Stimulated activated CD8-positive, alpha-beta memory T cell treated with anti-CD3 and anti-CD28 coated beads, Interleukin-15, amount 100 ng/mL, for 24 hours (primary cell): ENCODE measurements at regions not wholly inside any gene's neighbourhood (a gene's known extent, or its start where the extent isn't known, plus 50 kb on each side); places are given as distances from the start of the nearest gene placed in this dataset.

ENCODE experiments used
- DNase-seq: peaks from one replicate; pipeline ENCODE4 v3.0.0-alpha.2; 2020; ENCODE audit warnings: low read depth

DNA sequence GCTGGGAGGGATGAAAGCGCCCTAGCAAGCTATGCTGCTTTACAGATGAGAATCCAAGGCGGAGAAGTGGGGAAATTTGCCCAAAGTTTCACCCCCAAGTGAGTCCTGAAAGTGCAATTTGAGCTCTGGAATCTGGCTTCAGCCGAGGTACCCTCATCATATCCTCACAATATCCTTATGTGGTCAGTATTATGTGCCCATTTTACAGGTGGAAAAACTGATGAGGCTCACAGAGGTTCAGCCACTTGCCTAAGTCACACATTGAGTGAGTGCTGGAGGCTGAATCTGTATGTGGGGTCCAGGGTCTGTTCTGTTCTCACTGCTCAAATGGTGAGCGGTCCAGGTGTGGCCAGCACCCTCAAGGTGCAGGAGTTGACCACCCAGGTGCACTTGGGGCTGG lies 85.3 kb downstream of the MATN1 start:
- DNase-seq, result no peak

DNA sequence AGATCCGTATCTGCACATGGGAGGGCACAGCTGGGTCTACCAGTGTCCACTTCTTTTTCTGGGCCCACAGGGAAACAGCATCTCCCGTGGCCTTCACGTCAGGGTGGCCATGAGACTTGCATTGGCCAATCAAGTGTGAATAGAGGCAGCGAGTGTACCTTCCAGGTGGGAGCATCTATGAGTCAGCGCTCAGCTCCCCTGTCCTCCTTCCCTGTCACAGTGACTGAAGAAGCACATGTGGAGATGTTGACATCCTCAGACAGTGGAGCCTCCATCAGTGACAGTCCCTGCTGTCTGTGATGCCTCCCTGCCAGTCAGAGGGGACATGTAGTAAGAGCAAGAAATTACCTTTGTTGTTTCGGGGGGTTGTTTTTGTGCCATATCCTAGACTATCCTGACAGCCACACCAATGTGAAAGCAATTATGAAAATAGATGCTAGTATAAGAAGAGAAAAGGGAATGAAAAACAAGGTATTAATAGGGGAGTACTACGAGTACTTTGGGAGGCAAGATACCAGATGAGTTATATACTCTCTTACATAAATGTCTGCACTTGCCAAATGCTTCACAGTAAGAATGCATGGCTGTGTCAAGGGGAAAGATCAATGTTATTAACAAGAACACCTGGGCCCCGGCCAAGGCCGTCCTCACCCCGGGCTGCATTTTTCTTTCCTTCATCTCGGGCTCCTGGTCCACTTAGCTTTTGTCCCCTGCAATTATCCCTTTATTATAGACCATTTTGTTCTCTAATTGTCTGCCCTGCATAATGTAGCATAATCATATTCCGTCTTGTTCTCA lies 86.0 kb downstream of the MATN1 start:
- DNase-seq, result no peak

DNA sequence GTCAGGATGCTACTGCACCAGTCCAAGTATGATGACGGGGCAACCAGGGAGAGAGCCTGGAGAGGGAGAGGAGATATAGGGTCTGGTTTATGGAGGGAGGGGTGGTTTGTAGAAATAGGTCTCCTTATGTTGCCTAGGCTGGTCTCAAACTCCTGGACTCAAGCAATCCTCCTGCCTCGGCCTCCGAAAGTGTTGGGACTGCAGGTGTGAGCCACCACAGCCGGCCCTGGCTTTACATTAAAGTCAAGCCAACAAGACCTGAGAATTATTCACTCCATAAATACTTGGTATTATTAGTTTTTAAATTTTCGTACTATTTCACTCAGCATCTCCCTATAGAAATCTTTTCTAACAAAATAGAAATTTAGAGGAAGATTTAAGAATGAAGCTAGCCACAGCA lies 86.8 kb downstream of the MATN1 start:
- no peak for DNase-seq

DNA sequence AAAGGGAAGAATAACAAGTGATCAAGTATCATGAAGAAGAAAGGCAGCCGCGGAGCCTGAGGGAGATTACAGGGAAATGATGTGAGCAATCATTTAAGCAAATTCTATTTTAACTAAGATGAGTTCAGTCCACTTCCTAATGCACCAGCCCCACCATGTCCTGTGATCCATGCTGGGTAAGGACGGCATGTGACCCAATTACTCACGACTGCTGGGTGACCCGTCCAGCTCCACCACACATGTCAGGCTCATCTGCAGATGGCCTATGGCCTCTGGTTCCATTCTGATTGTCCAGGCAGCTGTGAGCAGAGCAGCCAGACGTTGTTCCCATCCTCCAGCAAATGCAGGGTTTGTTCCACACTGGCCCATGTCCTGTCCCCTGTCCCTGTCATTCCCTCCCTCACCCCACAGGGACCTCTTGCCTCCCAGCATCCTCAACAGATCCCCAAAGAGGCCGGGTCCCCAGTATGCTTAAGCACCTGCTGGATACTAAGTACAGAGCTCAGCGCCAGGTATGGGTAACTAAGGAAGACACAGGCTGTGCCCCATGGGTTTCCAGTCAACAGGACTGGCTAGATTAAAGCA lies 87.9 kb downstream of the MATN1 start:
- no peak for DNase-seq

DNA sequence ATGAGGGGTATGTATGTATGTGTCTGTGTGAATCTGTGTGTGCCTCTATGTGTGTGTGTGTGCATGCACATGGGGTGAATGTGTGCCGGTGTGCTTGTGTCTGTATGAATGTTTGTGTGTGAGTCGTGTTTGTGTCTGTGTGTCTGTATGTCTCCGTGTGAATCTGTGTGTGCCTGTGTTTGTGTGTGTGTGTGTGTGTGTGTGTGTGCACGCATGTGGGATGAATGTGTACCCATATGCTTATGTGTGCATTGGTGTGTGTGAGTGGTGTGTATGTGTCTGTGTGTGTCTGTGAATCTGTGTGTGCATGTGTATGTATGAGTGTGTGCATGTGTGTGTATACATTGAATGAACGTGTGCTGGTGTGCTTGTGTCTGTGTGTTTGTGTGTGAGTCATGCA lies 88.9 kb downstream of the MATN1 start:
- no peak for DNase-seq

DNA sequence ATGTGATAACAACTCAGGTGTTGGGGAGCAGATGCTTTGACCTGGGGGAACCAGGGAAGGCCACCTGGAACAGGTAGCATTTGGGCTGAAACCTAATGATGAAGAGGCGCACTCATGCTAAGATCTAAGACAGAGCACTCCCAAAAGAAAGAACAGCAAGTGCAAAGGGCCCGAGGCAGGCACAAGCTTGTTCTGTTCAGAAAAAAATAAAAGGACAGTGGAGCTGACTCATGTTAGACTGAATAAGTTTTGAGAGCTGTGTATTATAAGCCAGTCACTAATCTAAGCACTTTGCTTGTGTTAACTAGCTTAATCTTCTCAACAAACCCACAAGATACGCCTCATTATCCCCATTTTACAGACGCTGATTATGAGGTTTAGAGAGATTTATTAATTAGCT lies 90.1 kb downstream of the MATN1 start:
- DNase-seq, result no peak

DNA sequence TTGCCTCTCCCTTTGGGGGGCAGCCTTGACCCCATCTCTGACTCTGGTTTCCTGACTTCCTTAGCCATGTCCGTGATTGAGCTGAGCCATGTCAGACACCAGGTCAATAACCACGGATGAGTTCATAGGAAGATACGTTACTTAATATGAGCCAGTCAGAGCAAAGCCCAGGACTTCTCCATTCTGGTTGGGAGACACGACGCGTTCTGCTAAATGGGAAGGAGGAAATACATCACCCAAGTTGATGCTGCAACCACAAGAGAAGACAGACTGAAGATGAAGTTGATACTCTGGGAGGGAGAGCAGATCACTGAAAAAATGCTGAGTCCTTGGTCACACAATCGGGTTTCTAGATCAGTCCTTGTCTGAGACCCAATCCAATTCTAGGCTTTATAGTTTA lies 90.9 kb downstream of the MATN1 start:
- no peak for DNase-seq

DNA sequence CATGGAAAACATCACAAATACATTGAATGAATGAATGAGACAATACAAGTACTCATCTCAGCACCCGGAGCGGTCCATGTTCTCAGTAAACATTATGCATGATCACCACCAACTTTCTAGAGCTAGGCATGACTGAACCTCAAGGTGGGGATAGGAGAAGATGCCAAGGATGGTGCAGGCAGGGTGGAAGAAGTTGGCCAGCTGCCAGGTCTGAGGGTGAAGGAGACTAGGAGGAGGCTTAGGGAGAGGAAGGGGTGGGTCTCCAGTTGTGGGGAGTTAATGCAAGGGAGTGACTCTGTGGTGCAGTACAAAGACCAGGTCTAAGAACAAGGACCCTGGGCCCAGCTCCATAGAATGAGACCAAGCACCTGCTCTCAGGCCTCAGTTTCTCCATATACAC lies 91.7 kb downstream of the MATN1 start:
- no peak for DNase-seq

DNA sequence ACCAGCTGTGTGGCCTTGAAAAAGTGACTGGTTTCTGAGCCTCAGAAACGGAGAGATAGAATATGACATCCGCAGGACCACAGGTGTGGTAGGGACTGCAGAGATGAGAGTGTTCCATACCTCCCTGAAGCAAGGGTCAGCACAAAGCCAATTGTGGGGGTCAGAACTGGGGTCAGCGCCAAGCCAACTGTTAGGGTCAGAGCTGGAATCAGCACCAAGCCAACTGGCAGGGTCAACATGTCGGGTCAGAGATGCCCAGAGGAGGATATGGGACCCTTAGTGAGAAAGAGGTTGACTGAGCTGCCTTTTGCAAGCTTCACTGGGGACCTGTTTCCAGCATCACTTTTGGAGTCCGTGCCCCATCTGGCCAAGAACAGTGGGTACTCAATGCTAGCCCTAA lies 93.9 kb downstream of the MATN1 start:
- DNase-seq, result no peak

DNA sequence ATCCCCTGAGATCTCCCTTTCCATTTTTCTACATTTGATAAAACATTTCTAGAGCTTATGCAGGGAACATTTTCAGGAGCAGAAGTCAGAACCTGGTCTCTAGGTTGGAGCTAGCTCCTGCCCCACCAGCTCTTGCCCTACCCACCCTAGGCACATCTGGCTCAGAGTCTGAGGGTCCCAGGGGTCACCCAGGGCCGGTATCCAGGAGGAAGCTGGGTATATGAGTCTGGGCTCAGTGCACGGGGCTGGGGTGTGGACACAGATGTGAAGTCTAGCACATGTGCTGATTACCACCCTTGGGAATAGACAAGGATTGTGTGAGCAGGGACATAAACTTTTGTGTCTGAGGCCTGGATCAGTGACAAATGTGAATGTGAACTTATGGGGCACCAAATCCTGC lies 95.4 kb downstream of the MATN1 start:
- no peak for DNase-seq

DNA sequence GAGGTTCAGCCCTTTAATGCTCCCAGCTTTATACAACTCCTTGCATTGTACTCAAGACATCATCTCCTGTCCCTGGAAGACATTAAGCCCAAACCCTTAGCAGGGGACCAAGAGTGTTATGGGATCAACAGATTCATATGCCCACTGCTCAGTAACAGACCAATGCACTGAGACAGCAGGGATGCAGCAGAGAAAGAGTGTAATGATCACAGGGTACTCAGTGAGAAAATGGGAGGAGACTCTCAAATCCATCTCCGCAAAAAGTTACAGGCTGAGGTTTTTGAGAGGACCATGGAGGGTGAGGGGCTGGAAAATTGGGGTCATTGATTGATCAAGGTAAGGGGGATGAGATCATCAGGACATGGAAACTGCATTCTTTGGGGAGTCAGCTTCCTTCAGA lies 96.2 kb downstream of the MATN1 start:
- no peak for DNase-seq

DNA sequence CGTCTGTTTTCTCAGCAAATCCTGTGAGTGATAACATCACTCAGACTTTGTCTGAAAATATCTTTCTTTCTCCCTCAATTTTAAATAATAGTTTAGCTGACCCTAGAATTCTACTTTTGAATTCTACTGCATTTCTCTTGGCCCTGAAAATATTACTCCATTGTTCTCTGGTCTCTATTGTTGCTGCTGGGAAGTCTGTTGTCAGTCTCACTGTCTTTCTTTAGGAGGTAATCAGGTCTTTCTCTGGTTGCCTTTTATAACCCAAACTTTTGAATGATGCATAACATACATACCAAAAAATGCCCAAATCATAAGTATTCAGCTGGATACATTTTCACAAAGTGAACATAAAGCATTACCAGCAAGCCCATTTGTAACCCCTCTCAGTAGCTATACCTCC lies 100.0 kb downstream of the MATN1 start:
- no peak for DNase-seq

DNA sequence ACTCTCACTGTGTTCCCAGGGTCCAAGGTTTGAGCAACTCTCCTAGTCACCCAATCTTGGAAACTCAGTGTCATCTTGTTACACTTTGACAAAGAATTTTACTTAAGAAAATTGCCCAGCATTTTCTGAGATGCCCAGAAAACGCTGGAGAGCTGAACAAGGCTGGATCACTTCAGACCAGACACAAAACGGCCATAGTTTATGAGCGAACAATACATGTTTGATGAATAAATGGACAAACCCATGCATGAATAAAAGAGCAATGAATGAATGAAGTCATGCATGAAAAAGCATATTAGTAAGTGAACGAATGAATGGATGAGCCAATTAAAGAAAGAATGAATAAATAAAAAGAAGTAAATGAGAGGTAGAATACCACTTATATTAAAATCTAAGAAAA lies 103.8 kb downstream of the MATN1 start:
- no peak for DNase-seq

DNA sequence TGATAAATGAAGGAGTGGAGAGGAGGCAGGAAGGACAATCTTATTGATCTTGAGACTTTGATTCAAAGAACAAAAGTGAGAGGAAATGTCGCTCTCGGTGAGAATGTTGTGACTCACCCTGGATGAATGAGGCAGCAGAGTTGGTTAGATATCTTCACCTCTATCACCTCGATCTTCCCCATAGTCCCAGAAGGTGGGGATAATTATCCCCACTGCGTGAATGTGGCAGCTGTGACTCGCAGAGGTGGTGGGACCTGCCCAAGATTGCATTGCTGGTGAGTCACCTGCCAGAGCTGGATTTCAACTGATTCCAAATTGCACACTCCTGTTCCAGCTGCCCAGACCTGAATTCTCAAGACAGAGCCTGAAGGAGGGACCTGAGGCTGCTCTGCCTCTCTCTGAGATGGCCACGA lies 105.0 kb downstream of the MATN1 start:
- no peak for DNase-seq

DNA sequence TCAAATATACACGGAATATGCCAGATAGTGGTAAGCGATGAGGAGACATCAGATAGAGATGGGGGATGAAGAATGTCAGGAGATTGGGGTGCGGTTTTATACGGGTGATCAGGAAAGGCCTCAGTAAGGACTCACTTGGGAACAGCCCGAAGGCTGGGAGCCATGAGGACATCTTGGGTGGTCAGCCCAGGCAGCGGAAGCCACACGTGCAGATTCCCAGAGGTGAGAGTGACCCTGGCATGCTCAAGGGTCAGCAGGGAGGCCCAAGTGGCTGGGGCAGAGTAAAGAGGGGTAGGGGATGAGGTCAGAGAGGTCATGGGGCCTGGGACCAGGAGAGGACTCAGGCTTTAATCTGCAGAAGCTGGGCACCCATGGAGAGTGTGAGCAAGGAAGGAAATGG lies 106.6 kb downstream of the MATN1 start:
- no peak for DNase-seq

DNA sequence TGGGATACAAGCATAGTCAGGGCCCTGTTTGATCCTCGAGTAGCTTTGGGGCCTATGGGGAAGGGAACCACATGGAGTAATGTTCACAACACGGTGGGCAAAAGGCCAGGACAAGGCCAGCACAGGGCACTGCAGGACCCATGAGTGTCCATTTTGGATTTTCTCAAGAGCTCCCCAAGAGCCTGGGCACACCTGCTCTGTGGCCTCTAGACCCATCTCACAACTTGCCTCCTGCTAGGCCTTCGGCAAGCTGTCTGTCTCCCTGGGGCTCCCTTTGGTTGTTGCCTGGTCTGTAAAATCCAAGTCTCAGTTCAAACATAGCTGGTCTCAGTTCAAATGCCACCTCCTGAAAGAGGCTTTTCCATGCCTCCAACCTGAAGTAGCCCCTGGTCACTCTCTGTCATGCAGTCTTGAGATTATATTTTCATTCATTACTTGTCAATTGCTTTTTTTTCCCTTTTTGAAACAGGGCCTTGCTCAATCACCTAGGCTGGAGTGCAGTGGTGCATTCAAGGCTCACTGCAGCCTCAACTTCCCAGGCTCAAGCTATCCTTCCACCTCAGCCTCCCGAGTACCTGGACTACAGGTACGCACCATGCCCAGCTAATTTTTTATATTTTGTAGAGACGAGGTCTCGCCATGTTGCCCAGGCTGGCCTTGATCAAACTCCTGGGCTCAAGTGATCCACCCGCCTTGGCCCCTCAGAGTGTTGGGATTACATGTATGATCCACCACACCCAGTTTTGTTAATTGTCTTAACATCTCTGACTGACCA lies 107.4 kb downstream of the MATN1 start:
- no peak for DNase-seq

DNA sequence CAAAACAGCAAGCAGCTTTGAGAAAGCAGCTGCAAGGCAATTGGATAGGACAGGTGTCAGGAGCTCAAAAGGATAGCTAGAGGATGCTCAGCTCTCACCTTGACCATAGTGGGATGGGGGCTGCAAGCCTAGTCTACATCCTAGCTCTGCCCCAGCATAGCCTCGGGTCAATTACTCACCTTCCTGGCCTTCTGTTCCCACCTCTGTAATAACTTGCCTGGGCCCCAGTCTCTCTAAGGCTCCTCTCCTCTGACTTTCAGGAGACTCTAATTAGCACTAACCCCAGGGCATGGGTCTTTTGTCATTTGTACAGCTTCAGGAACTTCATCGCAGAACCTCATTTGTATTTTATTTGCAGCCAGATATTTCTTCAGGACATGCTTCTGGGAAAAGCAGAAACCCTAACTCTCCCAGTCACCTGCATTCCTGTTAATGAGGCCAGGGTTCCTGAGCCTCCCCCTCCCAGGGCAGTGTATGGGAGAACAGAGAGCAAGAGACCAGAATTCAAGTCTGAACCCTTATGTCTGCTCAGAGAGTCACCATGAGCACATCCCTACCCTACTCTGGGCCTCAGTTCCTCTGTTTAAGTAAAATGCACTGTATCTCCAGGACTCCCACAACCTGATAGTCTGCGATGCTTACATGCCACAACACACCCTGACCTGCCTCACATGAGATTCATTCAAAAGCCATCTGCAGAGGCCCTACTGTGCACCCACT lies 108.1 kb downstream of the MATN1 start:
- no peak for DNase-seq

DNA sequence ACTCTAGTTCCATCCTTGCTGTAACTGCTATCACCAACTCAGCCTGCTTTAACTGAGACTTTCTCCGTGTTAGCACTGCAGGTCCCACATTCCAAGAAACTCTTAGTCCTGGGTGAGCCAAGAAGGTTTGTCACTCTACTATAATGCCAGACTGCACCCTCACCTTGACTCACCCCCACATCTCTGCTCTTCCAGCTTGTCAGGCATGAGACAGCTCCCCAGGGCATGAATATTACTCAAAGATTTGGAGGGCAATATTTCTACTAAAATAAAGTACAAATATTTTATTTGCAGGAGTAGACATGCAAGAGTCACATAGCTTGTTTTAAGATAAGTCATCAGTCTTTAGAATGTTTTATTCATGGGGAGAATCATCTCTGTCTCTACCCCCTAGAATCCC lies 110.2 kb downstream of the MATN1 start:
- DNase-seq, result no peak

DNA sequence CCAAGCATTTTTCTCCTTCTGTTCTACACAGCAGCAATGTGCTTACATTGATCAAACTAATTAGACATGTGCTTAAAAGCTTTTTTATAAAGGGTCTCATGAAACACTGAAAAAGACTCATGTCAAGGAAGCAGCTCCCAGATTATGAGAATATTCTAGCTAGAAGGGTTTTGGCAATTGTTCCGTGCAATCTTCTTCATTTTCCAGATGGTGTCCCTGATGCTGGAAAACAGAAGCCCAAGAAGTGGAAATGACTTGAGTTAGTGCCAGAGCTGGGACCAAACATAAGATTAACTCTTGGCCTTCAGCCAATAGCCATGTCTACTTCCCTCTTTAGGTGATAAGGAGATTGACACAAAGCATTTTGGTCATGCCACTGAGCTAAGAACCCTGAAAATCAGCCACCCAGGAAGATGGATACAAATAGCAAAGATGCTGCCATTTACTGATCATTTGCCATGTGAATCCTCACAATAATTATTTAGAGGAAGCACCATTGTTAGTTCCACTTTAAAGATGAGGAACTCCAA lies 110.8 kb downstream of the MATN1 start:
- no peak for DNase-seq

DNA sequence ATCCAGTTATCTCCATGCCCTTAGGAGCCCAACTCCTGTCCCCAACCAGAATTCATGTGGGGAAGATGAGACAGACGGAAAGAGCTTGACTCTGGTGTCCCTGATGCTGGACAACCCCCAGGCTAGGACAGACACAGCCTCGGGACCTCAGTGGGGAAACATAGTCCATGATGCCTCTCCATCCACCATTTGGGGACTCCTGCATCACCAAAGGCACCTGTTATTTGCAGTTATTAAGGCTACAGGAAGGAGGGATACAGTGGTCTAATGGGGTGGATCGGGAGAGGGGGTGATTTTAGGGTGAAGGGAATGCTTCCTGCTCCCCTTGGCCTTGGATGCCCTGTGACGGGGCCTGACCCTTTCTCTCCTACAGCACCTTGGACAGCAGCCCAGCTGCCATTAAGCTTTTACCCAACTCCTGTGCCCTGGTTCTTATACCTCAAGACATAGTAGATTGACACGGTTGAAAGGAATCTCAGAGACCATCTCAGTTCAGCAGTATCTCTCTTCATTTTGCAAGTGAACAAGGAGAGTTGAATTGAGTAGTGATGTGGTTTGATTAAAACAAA lies 111.6 kb downstream of the MATN1 start:
- DNase-seq, result no peak

DNA sequence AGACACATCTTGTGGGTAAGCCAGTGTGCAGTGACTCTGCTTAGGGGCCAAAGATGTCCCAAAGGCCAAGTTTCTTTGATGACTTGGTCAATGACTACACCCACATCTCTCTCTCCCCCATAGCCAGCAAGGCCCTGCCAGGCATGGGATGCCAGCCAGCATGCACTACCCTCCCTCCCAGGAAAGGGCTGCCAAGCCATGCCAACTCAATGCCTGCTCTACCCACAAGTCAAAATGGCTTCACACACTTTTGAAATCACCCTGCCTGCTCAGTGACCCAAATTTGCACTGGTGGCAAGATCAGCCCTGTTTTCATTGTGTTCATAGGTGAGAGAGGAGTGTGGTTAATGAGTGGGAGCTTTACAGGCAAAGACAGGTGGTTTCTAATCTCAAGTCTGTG lies 112.5 kb downstream of the MATN1 start:
- no peak for DNase-seq

DNA sequence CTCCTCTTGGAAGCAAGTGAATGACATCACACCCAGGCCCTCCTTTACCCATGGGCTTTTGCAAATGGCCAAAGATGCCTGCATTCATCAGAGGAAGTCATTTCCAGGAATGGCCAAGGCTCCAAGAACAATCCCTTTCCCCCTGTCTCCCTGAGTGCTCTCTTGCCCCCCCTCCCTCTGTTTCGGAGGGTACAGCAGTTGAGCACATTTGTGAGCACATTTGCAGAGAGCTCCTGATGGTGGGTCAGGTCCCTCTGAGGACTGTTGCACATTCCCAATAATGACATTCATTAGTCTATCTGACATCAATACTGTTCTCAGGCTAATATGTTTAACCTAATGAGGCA lies 113.4 kb downstream of the MATN1 start:
- no peak for DNase-seq
